ENCODE measurements at regions not wholly inside any gene's neighbourhood (a gene's known extent, or its start where the extent isn't known, plus 50 kb on each side); places are given as distances from the start of the nearest gene placed in this dataset.

GRCh38 chr6:56357616-56358373 lies 110.4 kb upstream of the COL21A1 start:
- no peak for ATAC-seq
- no peak for TF ChIP-seq CTCF (IDR thresholded peaks at IDR 0.05)
- ChIA-PET CTCF (interaction anchor here (0.8 to 4.2 kb wide), 5 partner anchors 12 to 237 kb away, joined by 3 to 23 read pairs (median 3); no protein-coding TSS in a partner anchor), POLR2A (no interaction called here)
- no peaks in the 10 kb centered on the region for H3K36me3 Mint-ChIP-seq (ENCODE audit: low read depth)
- H3K4me3 Mint-ChIP-seq = no peak overlapping the region
- no peaks in the 10 kb centered on the region for H3K27me3 Mint-ChIP-seq
- intact Hi-C loops (cut with micrococcal nuclease) = loop anchor here (2.0 kb wide), 1 partner anchor 237 kb away; no protein-coding TSS in a partner anchor
- no peak overlapping the region for H3K27ac Mint-ChIP-seq
- H3K9me3 Mint-ChIP-seq = no peaks in the 10 kb centered on the region
- no peak for DNase-seq
- H3K4me1 Mint-ChIP-seq (ENCODE audit: low read depth) = no peaks in the 10 kb centered on the region

DNA sequence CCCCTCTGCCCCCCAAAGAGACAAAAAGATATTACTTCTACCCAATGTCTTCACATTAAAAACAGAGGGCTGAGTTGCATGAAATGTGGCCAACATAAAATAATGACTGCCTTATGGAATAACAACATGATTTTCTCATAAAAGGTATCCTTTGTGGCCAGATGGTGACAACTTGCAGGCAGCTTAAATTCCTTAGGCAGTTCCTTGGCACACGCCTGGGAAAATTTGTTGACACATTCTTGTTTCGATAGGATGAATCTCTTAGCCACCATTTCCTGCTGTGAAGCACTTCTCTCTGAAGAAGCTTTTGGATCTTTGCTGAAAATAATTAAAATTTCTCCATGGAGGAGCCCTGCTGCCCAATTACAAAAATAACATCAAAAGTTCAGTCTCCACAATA lies 109.0 kb upstream of the COL21A1 start:
- CTCF ChIA-PET = interaction anchor here (0.9 to 4.2 kb wide), 2 partner anchors 214 to 237 kb away, joined by 5 to 23 read pairs; no protein-coding TSS in a partner anchor
- Mint-ChIP-seq H3K36me3 (ENCODE audit: low read depth) (no peaks in the 10 kb centered on the region), H3K4me1 (ENCODE audit: low read depth) (no peaks in the 10 kb centered on the region), H3K27me3 (no peaks in the 10 kb centered on the region), H3K27ac (no peak overlapping the region), H3K4me3 (no peak overlapping the region), H3K9me3 (no peaks in the 10 kb centered on the region)
- ATAC-seq (no peak), DNase-seq (no peak)
- intact Hi-C loops (cut with micrococcal nuclease) = no loop called here
- TF ChIP-seq CTCF (IDR thresholded peaks at IDR 0.05) = no peak
- POLR2A ChIA-PET = interaction anchor here (1.1 kb wide), 1 partner anchor 8 kb away, joined by 3 read pairs; no protein-coding TSS in a partner anchor

DNA sequence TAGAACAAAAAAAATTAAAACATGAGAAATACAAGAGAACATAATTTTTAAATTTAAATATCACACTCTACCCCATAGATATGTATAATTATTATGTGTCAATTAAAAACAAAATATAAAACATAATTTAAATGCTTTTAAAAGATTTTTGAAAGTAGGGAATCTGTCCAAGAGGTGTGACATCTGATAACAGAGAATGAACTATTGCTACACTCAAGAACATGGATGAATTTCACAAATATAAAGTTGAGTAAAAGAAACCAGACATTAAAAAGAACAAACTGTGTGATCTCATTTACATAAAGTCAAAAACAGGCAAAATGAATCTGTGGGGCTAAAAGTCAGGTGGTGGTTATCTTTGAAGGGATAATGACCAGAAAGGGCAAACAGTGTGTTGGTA lies 106.5 kb upstream of the COL21A1 start:
- no peaks in the 10 kb centered on the region for H3K27me3 Mint-ChIP-seq
- no peak overlapping the region for H3K4me3 Mint-ChIP-seq
- no peaks in the 10 kb centered on the region for H3K4me1 Mint-ChIP-seq (ENCODE audit: low read depth)

GRCh38 chr6:56350628-56351260 lies 103.4 kb upstream of the COL21A1 start:
- no peaks in the 10 kb centered on the region for H3K36me3 Mint-ChIP-seq (ENCODE audit: low read depth)
- H3K27me3 Mint-ChIP-seq = peaks cover 2% of the 10 kb centered on the region
- ChIA-PET CTCF (interaction anchor here (0.7 to 1.6 kb wide), 2 partner anchors 12 to 220 kb away, joined by 3 read pairs; no protein-coding TSS in a partner anchor), POLR2A (no interaction called here)
- no peaks in the 10 kb centered on the region for H3K4me1 Mint-ChIP-seq (ENCODE audit: low read depth)
- no peak for DNase-seq
- intact Hi-C loops (cut with micrococcal nuclease) = no loop called here
- H3K9me3 Mint-ChIP-seq = no peaks in the 10 kb centered on the region
- no peak overlapping the region for H3K27ac Mint-ChIP-seq
- H3K4me3 Mint-ChIP-seq = no peak overlapping the region
- no peak for TF ChIP-seq CTCF (IDR thresholded peaks at IDR 0.05)
- no peak for ATAC-seq

More for the DNA sequence above, 106.5 kb upstream of the COL21A1 start:
- intact Hi-C loops (cut with micrococcal nuclease) = no loop called here
- Mint-ChIP-seq H3K36me3 (ENCODE audit: low read depth) (no peaks in the 10 kb centered on the region), H3K27ac (no peak overlapping the region), H3K9me3 (no peaks in the 10 kb centered on the region)
- DNase-seq (no peak), ATAC-seq (no peak)
- no peak for TF ChIP-seq CTCF (IDR thresholded peaks at IDR 0.05)
- CTCF ChIA-PET = no interaction called here
- POLR2A ChIA-PET = no interaction called here

DNA sequence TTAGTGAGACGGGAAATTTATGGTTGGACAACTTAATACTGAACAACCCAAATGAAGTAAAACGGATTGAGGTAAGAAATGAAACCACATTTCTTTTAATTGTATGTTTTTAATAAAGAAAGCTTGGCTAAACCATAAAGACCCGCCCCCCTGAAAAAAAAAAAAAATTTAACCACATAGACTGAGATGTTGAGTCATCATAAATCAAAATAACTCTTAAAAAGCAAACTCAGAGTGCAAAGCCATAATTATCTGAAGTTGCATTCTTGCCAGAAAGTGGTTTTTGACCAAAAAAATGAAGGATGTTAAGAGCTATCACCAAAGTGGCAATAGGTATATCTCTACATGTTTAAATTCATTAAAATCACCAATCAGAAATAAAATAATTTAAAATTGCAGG lies 101.8 kb upstream of the COL21A1 start:
- no peak overlapping the region for H3K4me3 Mint-ChIP-seq
- H3K27ac Mint-ChIP-seq = no peak overlapping the region
- no peaks in the 10 kb centered on the region for H3K4me1 Mint-ChIP-seq (ENCODE audit: low read depth)
- H3K27me3 Mint-ChIP-seq = peaks cover 4% of the 10 kb centered on the region
- ChIA-PET CTCF (interaction anchor here (1.8 kb wide), 1 partner anchor 246 kb away, joined by 4 read pairs; no protein-coding TSS in a partner anchor), POLR2A (no interaction called here)
- intact Hi-C loops (cut with micrococcal nuclease) = no loop called here
- DNase-seq (no peak), ATAC-seq (no peak)
- H3K9me3 Mint-ChIP-seq = no peaks in the 10 kb centered on the region
- no peaks in the 10 kb centered on the region for H3K36me3 Mint-ChIP-seq (ENCODE audit: low read depth)
- no peak for TF ChIP-seq CTCF (IDR thresholded peaks at IDR 0.05)

All from activated CD8-positive, alpha-beta T cell treated with anti-CD3 and anti-CD28 coated beads for 36 hours (primary cell).